OCI-LY3 (cell line): ENCODE measurements at regions not wholly inside any gene's neighbourhood (a gene's known extent, or its start where the extent isn't known, plus 50 kb on each side); places are given as distances from the start of the nearest gene placed in this dataset.

Experiments used
- H2AFZ ChIP-seq: fragments of 200-600, 300-600 bp; shearing (Covaris generic); 2 replicates; pipeline ENCODE4 v1.6.0; 2014; ENCODE audit warnings: antibody characterized with exemption, low read depth, low read length
- H3K27ac ChIP-seq: fragments of 200-600, 300-600 bp; sonication (generic); 2 replicates; pipeline ENCODE4 v1.5.1; 2014; ENCODE audit warnings: mild to moderate bottlenecking, low read length, moderate library complexity, mixed read lengths
- H3K27me3 ChIP-seq: fragments of 200-600, 300-600 bp; sonication (generic); 2 replicates; pipeline ENCODE4 v1.6.1; 2014; ENCODE audit warnings: low read depth, low read length, mixed read lengths
- H3K36me3 ChIP-seq: fragments of 200-600, 300-600 bp; sonication (generic); replicated peaks from 2 replicates; pipeline ENCODE3; 2014; ENCODE audit warnings: low read depth, low read length, mixed read lengths
- H3K4me1 ChIP-seq: fragments of 300-600, 200-600 bp; sonication (generic); 2 replicates; pipeline ENCODE4 v1.6.1; 2014; ENCODE audit warnings: low read length, mixed read lengths
- H3K4me2 ChIP-seq: fragments of 200-600, 300-600 bp; sonication (generic); 2 replicates; pipeline ENCODE4 v1.6.1; 2014; ENCODE audit warnings: low read length, mixed read lengths
- H3K4me3 ChIP-seq: fragments of 300-600, 200-600 bp; sonication (generic); 2 replicates; pipeline ENCODE4 v1.5.1; 2014; ENCODE audit warnings: antibody characterized with exemption, mild to moderate bottlenecking, low read length, moderate library complexity
- H3K79me2 ChIP-seq: fragments of 300-600, 200-600 bp; shearing (Covaris generic); 2 replicates; pipeline ENCODE4 v1.6.1; 2014; ENCODE audit warnings: mild to moderate bottlenecking, low read length, mixed read lengths
- H3K9ac ChIP-seq: fragments of 300-600, 200-600 bp; shearing (Covaris generic); 2 replicates; pipeline ENCODE4 v1.6.0; 2014; ENCODE audit warnings: mild to moderate bottlenecking, low read length, moderate library complexity
- H3K9me3 ChIP-seq: fragments of 200-600, 300-600 bp; shearing (Covaris generic); 2 replicates; pipeline ENCODE4 v1.6.1; 2014; ENCODE audit warnings: low read length, mixed read lengths; ENCODE audit not compliant: insufficient read depth
- H4K20me1 ChIP-seq: fragments of 200-600, 300-600 bp; sonication (generic); 2 replicates; pipeline ENCODE4 v1.6.1; 2016; ENCODE audit warnings: low read length, mixed read lengths; ENCODE audit not compliant: insufficient read depth
- CTCF ChIP-seq: fragments of 200-600, 300-600 bp; sonication (generic); IDR thresholded peaks from 2 replicates; pipeline ENCODE4 v1.5.1; 2014; ENCODE audit warnings: antibody characterized with exemption, low read length, low read depth
- EZH2phosphoT487 ChIP-seq: fragments of 200-600 bp; shearing (Covaris generic); IDR thresholded peaks from 2 replicates; pipeline ENCODE4 v1.6.1; 2018; ENCODE audit warnings: antibody characterized with exemption, mixed run types, low read depth

GRCh38 chr4:63742882-63743281, 666.4 kb downstream of the TECRL start:
- no peaks in the 10 kb centered on the region for H3K36me3 ChIP-seq

GRCh38 chr4:63729519-63729918, 679.7 kb downstream of the TECRL start:
- H4K20me1 ChIP-seq = no peaks in the 10 kb centered on the region
- no peak overlapping the region for H2AFZ ChIP-seq
- H3K79me2 ChIP-seq = no peaks in the 10 kb centered on the region
- H3K4me1 ChIP-seq = no peaks in the 10 kb centered on the region
- H3K9me3 ChIP-seq = no peaks in the 10 kb centered on the region
- no peaks in the 10 kb centered on the region for H3K27me3 ChIP-seq
- H3K27ac ChIP-seq = no peak overlapping the region
- H3K4me3 ChIP-seq = no peak overlapping the region
- H3K4me2 ChIP-seq = no peak overlapping the region
- H3K36me3 ChIP-seq = no peaks in the 10 kb centered on the region
- no peak for TF ChIP-seq CTCF
- no peak for TF ChIP-seq EZH2phosphoT487
- H3K9ac ChIP-seq = no peak overlapping the region

More at GRCh38 chr4:63742882-63743281, 666.4 kb downstream of the TECRL start:
- Histone ChIP-seq H2AFZ (no peak overlapping the region), H3K79me2 (no peaks in the 10 kb centered on the region), H3K4me3 (no peak overlapping the region), H3K4me2 (no peak overlapping the region), H4K20me1 (no peaks in the 10 kb centered on the region), H3K27me3 (no peaks in the 10 kb centered on the region), H3K9ac (no peak overlapping the region), H3K27ac (no peak overlapping the region), H3K4me1 (no peaks in the 10 kb centered on the region), H3K9me3 (no peaks in the 10 kb centered on the region)
- TF ChIP-seq EZH2phosphoT487 (no peak), CTCF (no peak)

GRCh38 chr4:63728480-63729177, 680.6 kb downstream of the TECRL start:
- no peak overlapping the region for H3K4me3 ChIP-seq
- H3K79me2 ChIP-seq = no peaks in the 10 kb centered on the region
- no peaks in the 10 kb centered on the region for H3K9me3 ChIP-seq
- H3K27ac ChIP-seq = no peak overlapping the region
- TF ChIP-seq CTCF (no peak), EZH2phosphoT487 (no peak)
- H4K20me1 ChIP-seq = no peaks in the 10 kb centered on the region
- H3K4me1 ChIP-seq = no peaks in the 10 kb centered on the region
- H2AFZ ChIP-seq = no peak overlapping the region
- no peaks in the 10 kb centered on the region for H3K27me3 ChIP-seq
- no peaks in the 10 kb centered on the region for H3K36me3 ChIP-seq
- no peak overlapping the region for H3K4me2 ChIP-seq
- no peak overlapping the region for H3K9ac ChIP-seq

GRCh38 chr4:63717384-63717783, 691.9 kb downstream of the TECRL start:
- no peaks in the 10 kb centered on the region for H3K36me3 ChIP-seq
- H2AFZ ChIP-seq = no peak overlapping the region
- H3K4me3 ChIP-seq = no peak overlapping the region
- H3K27ac ChIP-seq = no peak overlapping the region
- no peaks in the 10 kb centered on the region for H3K4me1 ChIP-seq
- no peak overlapping the region for H3K9ac ChIP-seq
- no peaks in the 10 kb centered on the region for H3K79me2 ChIP-seq
- no peaks in the 10 kb centered on the region for H3K27me3 ChIP-seq
- H3K9me3 ChIP-seq = no peaks in the 10 kb centered on the region
- TF ChIP-seq CTCF (peak; percentile 65), EZH2phosphoT487 (no peak)
- H4K20me1 ChIP-seq = no peaks in the 10 kb centered on the region
- no peak overlapping the region for H3K4me2 ChIP-seq
